ENCODE measurements at regions not wholly inside any gene's neighbourhood (a gene's known extent, or its start where the extent isn't known, plus 50 kb on each side); places are given as distances from the start of the nearest gene placed in this dataset.

GRCh38 chr15:61564785-61565184, 335.7 kb upstream of the RORA start:
- no peak for DNase-seq (ENCODE audit: low read depth)
- H3K4me3 ChIP-seq (ENCODE audit: low read depth, low read length) = no peak overlapping the region
- no peak for TF ChIP-seq CTCF (conservative IDR thresholded peaks at IDR 0.05; ENCODE audit: low read depth, low read length)

GRCh38 chr15:61558172-61559136, 329.4 kb upstream of the RORA start:
- H3K4me3 ChIP-seq (ENCODE audit: low read depth, low read length) = no peak overlapping the region
- DNase-seq (ENCODE audit: low read depth) = no peak
- no peak for TF ChIP-seq CTCF (conservative IDR thresholded peaks at IDR 0.05; ENCODE audit: low read depth, low read length)

GRCh38 chr15:61556037-61556648, 327.0 kb upstream of the RORA start:
- peak; percentile 7 for DNase-seq (ENCODE audit: low read depth)
- no peak for TF ChIP-seq CTCF (conservative IDR thresholded peaks at IDR 0.05; ENCODE audit: low read depth, low read length)
- H3K4me3 ChIP-seq (ENCODE audit: low read depth, low read length) = no peak overlapping the region

GRCh38 chr15:61549727-61550126, 320.6 kb upstream of the RORA start:
- DNase-seq (ENCODE audit: low read depth) = no peak
- no peak for TF ChIP-seq CTCF (conservative IDR thresholded peaks at IDR 0.05; ENCODE audit: low read depth, low read length)
- no peak overlapping the region for H3K4me3 ChIP-seq (ENCODE audit: low read depth, low read length)

- TF ChIP-seq CTCF (conservative IDR thresholded peaks at IDR 0.05; ENCODE audit: low read depth, low read length) = no peak
- no peak overlapping the region for H3K4me3 ChIP-seq (ENCODE audit: low read depth, low read length)
- no peak for DNase-seq (ENCODE audit: low read depth)
Observed at GRCh38 chr15:61545763-61546162, 316.7 kb upstream of the RORA start.

GRCh38 chr15:61541516-61541915, 312.4 kb upstream of the RORA start:
- H3K4me3 ChIP-seq (ENCODE audit: low read depth, low read length) = no peak overlapping the region

More at GRCh38 chr15:61541516-61541915, 312.4 kb upstream of the RORA start:
- no peak for TF ChIP-seq CTCF (conservative IDR thresholded peaks at IDR 0.05; ENCODE audit: low read depth, low read length)
- DNase-seq (ENCODE audit: low read depth) = no peak

Measured in epithelial cell of proximal tubule (primary cell).